ENCODE measurements at regions not wholly inside any gene's neighbourhood (a gene's known extent, or its start where the extent isn't known, plus 50 kb on each side); places are given as distances from the start of the nearest gene placed in this dataset.

DNA sequence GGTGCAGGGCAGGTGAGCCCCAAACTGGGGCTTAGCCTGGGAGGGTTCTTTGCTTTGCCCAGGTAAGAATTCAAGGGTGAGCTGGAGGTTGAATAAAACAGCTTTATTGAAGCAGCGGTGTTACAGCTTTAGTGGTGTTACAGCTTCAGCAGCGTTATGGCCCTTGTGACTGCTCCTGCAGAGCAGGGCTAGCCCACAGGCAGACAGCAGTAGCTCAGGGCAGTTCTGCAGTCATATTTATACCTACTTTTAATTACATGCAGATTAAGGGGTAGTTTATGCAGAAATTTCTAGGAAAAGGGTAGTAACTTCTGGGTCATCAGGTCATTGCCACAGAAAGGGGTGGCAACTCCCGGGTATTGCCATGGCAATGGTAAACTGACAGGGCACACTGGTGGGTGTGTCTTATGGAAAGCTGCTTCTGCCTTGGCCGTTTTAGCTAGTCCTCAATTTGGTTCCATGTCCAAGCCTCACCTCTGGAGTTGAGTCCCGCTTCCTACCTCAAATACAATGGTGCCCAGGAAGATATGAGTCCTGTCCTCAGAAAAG is 78.2 kb downstream of the THNSL2 start:
- no peak for TF ChIP-seq CTCF (IDR thresholded peaks at IDR 0.05)
- ATAC-seq (no peak), DNase-seq (no peak)
- peaks cover 0 to 5% (median 0%) of the 10 kb centered on the region in 11 donors for H3K9me3 ChIP-seq
- no peak overlapping the region for H3K4me3 ChIP-seq
- peaks cover 0 to 3% (median 0%) of the 10 kb centered on the region in 7 donors for H3K27me3 ChIP-seq
- H3K36me3 ChIP-seq, result no peaks in the 10 kb centered on the region
- H3K27ac ChIP-seq, result no peak overlapping the region
- 76 to 77% methylated on average over 5 of the region's 5 CpGs for WGBS, 2 donors
- intact Hi-C loops (cut with DNase I), result no loop called here
- no peaks in the 10 kb centered on the region for H3K4me1 ChIP-seq

DNA sequence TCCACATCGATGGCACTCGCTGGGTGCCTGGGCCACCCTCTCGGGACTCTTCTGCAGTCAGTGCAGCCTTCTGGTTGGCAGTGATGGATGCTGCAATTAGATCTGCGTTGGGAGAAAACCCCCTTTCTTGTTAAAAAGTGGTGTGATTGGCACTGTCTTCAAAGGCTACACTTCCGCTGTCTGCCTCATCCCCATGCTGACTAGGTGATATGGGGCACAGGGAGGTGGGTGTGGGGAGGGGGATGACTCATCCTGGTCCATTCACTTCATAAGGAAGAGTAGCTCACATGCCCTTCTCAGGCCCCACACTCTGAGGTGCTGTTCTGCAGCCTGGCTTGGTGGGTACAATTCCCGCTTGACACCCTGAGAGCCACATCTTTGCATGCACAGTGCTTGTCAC is 77.4 kb downstream of the THNSL2 start:
- TF ChIP-seq CTCF (IDR thresholded peaks at IDR 0.05), result no peak
- H3K27me3 ChIP-seq, result peaks cover 0 to 3% (median 0%) of the 10 kb centered on the region in 7 donors
- H3K4me1 ChIP-seq, result no peaks in the 10 kb centered on the region
- no peak for DNase-seq
- peaks cover 0 to 5% (median 0%) of the 10 kb centered on the region in 11 donors for H3K9me3 ChIP-seq
- intact Hi-C loops (cut with DNase I), result no loop called here
- H3K36me3 ChIP-seq, result no peaks in the 10 kb centered on the region
- ATAC-seq, result no peak
- no peak overlapping the region for H3K4me3 ChIP-seq
- 72 to 78% methylated on average over 6 of the region's 6 CpGs for WGBS, 2 donors
- no peak overlapping the region for H3K27ac ChIP-seq

DNA sequence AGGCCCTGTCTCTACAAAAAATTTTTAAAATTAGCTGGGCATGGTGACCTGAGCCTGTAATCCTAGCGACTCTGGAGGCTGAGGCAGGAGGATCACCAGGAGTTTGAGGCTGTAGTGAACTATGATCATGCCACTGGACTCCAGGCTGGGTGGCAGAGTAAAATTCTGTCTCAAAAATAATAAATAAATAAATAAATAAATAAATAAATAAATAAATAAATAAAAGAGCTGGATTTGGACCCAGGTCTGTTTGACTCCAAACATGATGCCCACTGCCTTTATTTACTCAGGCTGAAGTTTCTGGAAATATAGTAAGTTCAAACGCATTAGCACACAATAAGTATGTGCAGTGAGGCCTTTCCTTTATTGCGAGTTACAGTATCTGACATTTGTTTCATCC is 75.0 kb downstream of the THNSL2 start:
- no peak for DNase-seq
- 84 to 87% methylated on average over 3 of the region's 3 CpGs for WGBS, 2 donors

DNA sequence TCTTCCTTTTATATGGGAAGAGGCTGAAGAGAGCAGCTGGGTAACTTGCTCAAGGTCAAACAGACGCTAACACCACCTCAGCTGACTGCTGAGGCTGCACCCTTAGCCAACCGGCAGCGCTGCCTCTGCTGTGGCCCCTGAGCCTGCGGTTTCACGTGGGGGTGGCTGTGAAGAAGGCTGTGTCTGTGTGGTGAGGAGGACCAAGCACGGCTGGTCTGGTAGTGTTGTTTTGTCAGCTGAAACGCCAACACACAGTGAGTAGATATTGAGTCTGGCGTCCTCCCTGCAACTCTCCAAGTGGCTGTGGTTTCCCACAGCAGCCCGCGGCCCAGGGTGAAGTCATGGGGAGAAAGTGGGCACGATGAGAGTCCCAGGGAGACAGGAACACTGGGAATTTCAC is 69.6 kb downstream of the THNSL2 start:
- no peak for TF ChIP-seq CTCF (IDR thresholded peaks at IDR 0.05)
- H3K4me3 ChIP-seq, result no peak overlapping the region
- 64 to 73% methylated on average over 11 of the region's 11 CpGs for WGBS, 2 donors
- H3K27me3 ChIP-seq, result no peaks in the 10 kb centered on the region
- peak in 4 of 8 donors; percentile 11 to 53 (median 26) for ATAC-seq
- intact Hi-C loops (cut with DNase I), result no loop called here
- no peaks in the 10 kb centered on the region for H3K36me3 ChIP-seq
- H3K4me1 ChIP-seq, result no peaks in the 10 kb centered on the region
- DNase-seq, result no peak
- no peak overlapping the region for H3K27ac ChIP-seq
- H3K9me3 ChIP-seq, result peaks cover 0 to 5% (median 0%) of the 10 kb centered on the region in 11 donors

More for the DNA sequence above, 75.0 kb downstream of the THNSL2 start:
- TF ChIP-seq CTCF (IDR thresholded peaks at IDR 0.05), result no peak
- intact Hi-C loops (cut with DNase I), result no loop called here
- no peak overlapping the region for H3K27ac ChIP-seq
- peaks cover 0 to 5% (median 0%) of the 10 kb centered on the region in 11 donors for H3K9me3 ChIP-seq
- H3K27me3 ChIP-seq, result peaks cover 0 to 3% (median 0%) of the 10 kb centered on the region in 7 donors
- H3K4me1 ChIP-seq, result no peaks in the 10 kb centered on the region
- no peak for ATAC-seq
- no peak overlapping the region for H3K4me3 ChIP-seq
- no peaks in the 10 kb centered on the region for H3K36me3 ChIP-seq

Data from heart right ventricle (tissue), 16 donors.